Glomerular endothelial cell (primary cell): ENCODE measurements at regions not wholly inside any gene's neighbourhood (a gene's known extent, or its start where the extent isn't known, plus 50 kb on each side); places are given as distances from the start of the nearest gene placed in this dataset.
"Not testable (repeated sequence)": the region's sequence is repeated elsewhere in the genome, so short reads cannot be mapped to it uniquely, and the experiment has no call there.

Source experiments
- DNase-seq: peaks from one replicate; pipeline ENCODE4 v3.0.0-alpha.2; 2011; ENCODE audit warnings: low read depth, low spot score; ENCODE audit errors: extremely low read depth

GRCh38 chr2:87500951-87501350, 246.9 kb upstream of the PLGLB2 start:
- not testable (repeated sequence) for DNase-seq

GRCh38 chr2:87502948-87503347, 244.9 kb upstream of the PLGLB2 start:
- DNase-seq: not testable (repeated sequence)

GRCh38 chr2:87505239-87505638, 242.6 kb upstream of the PLGLB2 start:
- DNase-seq: not testable (repeated sequence)

DNA sequence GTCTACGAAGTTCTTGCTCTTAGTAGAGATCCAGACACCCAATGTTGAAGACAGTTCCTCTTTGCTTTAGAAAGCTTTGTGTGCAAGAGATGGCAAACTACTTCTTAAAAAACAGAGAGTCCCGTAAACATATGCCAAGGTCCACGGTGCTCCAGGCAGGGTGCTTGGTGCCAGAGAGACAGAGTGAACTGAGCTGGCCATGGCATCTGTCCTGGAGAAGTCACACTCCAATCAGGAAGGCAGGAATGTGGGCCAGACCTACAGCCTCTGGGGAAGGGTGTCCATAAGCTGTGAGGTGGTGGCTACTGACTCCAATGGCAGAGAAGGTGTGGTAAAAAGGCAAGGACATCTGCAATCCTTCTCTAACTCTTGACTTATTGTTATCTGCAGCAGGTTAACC, 242.0 kb upstream of the PLGLB2 start:
- not testable (repeated sequence) for DNase-seq

DNA sequence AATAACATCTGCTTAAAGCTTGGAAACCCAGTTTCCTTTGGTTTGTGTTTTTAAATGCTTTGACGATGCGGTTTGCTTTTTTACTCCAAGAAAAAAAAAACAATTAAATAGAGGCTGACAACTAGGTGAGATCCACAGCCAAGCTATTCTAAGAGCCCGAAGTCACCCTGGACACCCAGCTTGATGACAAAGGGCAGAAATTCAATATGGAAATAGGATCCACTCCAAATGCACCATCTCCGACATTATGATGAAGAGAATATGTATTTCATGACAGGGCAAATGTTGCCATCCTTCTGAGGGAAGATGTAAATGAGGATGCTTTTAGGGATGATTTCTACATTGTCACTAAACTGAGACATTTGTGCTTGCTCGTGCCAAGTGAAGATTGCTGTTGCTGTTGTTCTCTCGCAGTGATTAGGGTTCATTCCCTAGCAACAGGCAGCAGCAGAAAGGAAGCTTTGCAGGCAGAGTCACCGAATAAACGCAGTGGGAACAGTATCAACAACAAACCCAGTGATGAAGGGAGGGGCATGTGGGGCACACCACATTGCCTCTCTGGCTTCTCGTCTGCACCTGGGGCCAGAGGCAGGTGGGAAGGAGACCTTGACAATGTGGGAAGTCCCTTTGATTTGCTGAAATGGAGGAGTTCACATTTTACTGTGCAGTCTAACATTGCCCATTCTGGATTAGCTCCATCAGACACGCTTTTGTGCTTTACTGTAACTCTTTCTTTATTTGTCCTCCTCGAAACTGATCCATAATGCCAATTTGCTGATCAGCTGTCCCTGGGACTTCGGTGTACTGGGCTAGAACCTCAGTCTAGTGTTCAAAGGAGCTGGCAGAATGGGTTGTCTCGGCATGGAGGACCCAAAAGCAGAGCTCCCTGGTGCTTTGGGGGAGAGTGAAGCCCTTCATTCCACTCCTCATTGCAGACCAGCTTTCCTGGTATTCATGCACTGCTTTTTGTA, 240.2 kb upstream of the PLGLB2 start:
- not testable (repeated sequence) for DNase-seq

DNA sequence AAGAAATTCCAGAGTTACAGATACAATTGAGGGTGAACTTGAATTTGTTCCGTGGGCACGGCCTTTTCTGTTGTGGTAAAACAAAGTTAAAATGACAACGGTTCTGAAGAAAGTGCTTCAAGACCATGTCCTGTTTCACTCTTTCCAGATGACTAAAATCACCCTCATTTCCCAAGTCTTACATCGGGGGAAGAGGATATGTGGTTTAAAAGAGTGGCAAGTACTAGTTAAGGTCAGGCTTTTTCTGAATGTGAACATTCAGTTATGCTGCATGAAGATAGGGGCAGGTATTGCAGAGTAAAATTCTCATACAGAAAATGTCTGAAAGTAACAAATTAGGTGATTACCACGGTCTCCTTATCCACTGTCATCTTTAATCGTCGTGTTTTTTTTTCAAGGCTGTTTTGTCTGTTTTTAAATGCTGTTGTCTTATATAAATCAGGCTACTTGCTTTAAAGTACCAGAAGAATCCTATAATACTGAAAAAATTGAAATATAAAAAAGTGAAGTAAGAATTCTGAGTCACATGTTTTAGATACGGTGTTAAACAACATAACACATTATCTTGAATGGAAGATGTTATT, 236.6 kb upstream of the PLGLB2 start:
- DNase-seq: not testable (repeated sequence)

GRCh38 chr2:87512864-87513530, 234.9 kb upstream of the PLGLB2 start:
- not testable (repeated sequence) for DNase-seq

DNA sequence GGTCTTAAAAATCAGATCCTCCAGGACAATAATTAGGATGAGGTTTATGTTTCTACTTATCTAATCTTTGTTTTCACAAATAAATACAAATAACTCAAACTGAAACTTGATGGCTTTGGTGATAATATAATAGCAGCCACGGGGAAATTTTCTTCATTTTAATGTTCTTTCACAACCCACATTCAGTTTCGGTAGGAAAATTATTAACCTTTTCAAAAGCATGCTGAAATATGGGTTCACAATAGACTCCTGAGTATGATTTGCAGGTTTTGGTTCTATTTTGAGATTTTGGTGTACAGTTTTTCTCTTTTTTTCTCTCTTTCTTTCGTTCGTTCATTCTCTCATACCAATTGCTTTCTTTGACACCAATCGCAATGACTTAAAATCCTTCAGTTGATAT, 233.9 kb upstream of the PLGLB2 start:
- not testable (repeated sequence) for DNase-seq

DNA sequence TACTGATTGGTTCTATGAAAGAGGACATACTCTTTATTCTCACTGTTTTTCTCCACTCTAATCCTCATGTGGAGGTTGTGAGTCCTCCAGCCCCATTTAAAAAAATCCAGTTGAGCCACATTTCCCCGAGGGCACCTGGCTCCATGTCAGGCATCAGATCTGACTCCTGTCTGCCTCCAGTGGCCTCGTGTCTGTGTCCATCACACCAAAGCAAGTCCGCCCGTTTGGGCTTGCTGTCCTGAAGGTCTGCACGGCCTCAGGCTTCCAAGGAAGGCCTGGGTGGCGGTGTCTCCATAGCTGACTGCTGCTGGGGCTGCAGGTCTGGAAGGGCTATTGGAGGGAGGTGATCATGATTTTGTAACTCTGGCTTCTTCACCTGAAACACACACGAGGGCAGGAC, 233.4 kb upstream of the PLGLB2 start:
- not testable (repeated sequence) for DNase-seq

GRCh38 chr2:87515226-87515625, 232.7 kb upstream of the PLGLB2 start:
- not testable (repeated sequence) for DNase-seq

GRCh38 chr2:87515875-87516274, 232.0 kb upstream of the PLGLB2 start:
- DNase-seq: not testable (repeated sequence)

GRCh38 chr2:87516369-87516967, 231.4 kb upstream of the PLGLB2 start:
- not testable (repeated sequence) for DNase-seq

GRCh38 chr2:87517438-87517837, 230.4 kb upstream of the PLGLB2 start:
- DNase-seq: not testable (repeated sequence)

GRCh38 chr2:87518066-87518465, 229.8 kb upstream of the PLGLB2 start:
- not testable (repeated sequence) for DNase-seq

GRCh38 chr2:87518547-87518946, 229.3 kb upstream of the PLGLB2 start:
- DNase-seq: not testable (repeated sequence)

- DNase-seq: not testable (repeated sequence)
These were observed 228.5 kb upstream of the PLGLB2 start for GRCh38 chr2:87519158-87520011.

DNA sequence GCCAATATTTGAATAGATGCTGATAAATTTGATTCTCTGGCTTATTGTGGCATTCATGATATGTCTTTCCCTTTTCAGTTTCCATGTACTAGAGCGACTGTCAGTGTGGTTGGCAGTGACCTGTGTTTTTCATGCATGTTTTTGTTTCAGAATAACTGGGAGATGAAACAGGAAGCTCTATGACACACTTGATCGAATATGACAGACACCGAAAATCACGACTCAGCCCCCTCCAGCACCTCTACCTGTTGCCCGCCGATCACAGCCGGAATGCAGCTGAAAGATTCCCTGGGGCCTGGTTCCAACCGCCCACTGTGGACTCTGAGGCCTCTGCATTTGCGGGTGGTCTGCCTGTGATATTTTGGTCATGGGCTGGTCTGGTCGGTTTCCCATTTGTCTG, 226.8 kb upstream of the PLGLB2 start:
- DNase-seq: not testable (repeated sequence)

DNA sequence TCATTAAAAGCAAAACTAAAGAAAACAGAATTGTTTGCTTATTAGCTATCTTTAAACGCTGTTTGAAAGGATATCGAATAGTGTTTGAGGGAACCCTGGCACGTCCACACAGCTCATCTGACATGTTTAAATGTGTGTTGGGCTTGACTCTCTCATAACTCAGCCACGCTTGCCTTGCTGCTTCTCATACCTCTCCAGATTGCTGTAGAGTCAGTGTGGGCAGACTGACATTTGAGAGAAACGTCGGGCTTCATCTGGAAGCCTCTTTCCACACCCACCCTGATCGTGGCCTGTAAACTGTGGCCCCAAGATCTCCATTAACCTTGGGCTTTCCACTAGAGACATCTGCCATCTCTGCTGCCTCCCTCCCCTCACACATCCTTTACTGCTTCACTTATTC, 226.4 kb upstream of the PLGLB2 start:
- DNase-seq: not testable (repeated sequence)

GRCh38 chr2:87524619-87525188, 223.2 kb upstream of the PLGLB2 start:
- not testable (repeated sequence) for DNase-seq
